ENCODE measurements at regions not wholly inside any gene's neighbourhood (a gene's known extent, or its start where the extent isn't known, plus 50 kb on each side); places are given as distances from the start of the nearest gene placed in this dataset.

GRCh38 chr12:30447061-30447750, 248.5 kb downstream of the IPO8 start:
- TF ChIP-seq CTCF (IDR thresholded peaks at IDR 0.05) (no peak), POLR2AphosphoS5 (IDR thresholded peaks at IDR 0.05) (no peak), POLR2A (IDR thresholded peaks at IDR 0.05) (no peak), EP300 (IDR thresholded peaks at IDR 0.05) (no peak)

Data from gastroesophageal sphincter (tissue), 3 donors.